HepG2 (cell line): ENCODE measurements at regions not wholly inside any gene's neighbourhood (a gene's known extent, or its start where the extent isn't known, plus 50 kb on each side); places are given as distances from the start of the nearest gene placed in this dataset.

Experiments
- E2F1 ChIP-seq: sonication (generic); formaldehyde crosslinking; IDR thresholded peaks from 2 replicates; pipeline ENCODE4 v1.5.0; 2020; ENCODE audit warnings: missing genetic modification reagents
- EZH2 ChIP-seq: conservative IDR thresholded peaks from 2 replicates; pipeline ENCODE4 v1.6.1; 2012; ENCODE audit warnings: mild to moderate bottlenecking, low read depth, low read length, moderate library complexity
- KMT2A ChIP-seq: sonication (generic); formaldehyde crosslinking; IDR thresholded peaks from 2 replicates; pipeline ENCODE4 v1.4.0; 2020; ENCODE audit warnings: missing genetic modification reagents
- POLR2AphosphoS5 ChIP-seq: IDR thresholded peaks from 2 replicates; pipeline ENCODE4 v1.6.1; 2012; ENCODE audit warnings: low read depth, low read length
- RELA ChIP-seq: sonication (generic); formaldehyde crosslinking; IDR thresholded peaks from 2 replicates; pipeline ENCODE4 v1.4.0; 2020; ENCODE audit warnings: missing genetic modification reagents
- TAF1 ChIP-seq: sonication (generic); formaldehyde crosslinking; IDR thresholded peaks from 2 replicates; pipeline ENCODE4 v1.4.0; 2020; ENCODE audit warnings: missing genetic modification reagents
- ZBTB49 ChIP-seq: sonication (generic); formaldehyde crosslinking; IDR thresholded peaks from 2 replicates; pipeline ENCODE4 v1.4.0; 2020; ENCODE audit warnings: missing genetic modification reagents, borderline replicate concordance
- ZNF503 ChIP-seq: sonication (generic); formaldehyde crosslinking; IDR thresholded peaks from 2 replicates; pipeline ENCODE4 v1.4.0; 2020; ENCODE audit warnings: missing genetic modification reagents
- TF ChIP-seq, protein P1 (sequence below): sonication (generic); formaldehyde crosslinking; conservative IDR thresholded peaks from 2 replicates; pipeline ENCODE4 v1.5.0; 2020; ENCODE audit warnings: missing genetic modification reagents

DNA sequence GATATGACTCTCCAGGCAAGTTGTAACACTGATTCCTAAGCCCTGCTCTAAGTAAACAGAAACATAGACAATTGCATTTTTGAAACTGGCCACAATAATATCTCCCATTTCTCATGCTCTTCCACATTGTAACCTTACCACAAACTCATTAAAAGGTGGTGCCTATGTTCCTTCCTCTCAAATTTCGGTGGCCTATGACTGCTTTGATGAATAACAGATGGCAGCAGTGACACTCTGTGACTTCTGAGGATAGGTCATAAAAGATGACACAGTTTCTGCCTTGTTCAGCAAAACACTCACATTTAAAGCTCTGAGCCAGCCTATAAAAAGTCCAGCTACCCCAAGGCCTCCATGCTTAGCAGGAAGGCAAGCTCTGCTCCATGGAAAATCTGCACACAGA is 195.2 kb downstream of the EFHB start:
- TF ChIP-seq KMT2A (CRISPR knock-in tag) (no peak), RELA (CRISPR knock-in tag) (no peak), POLR2AphosphoS5 (no peak), ZBTB49 (CRISPR knock-in tag) (no peak), TAF1 (no peak), E2F1 (CRISPR knock-in tag) (no peak), ZNF503 (no peak), EZH2 (no peak)
- TF ChIP-seq, protein P1, sequence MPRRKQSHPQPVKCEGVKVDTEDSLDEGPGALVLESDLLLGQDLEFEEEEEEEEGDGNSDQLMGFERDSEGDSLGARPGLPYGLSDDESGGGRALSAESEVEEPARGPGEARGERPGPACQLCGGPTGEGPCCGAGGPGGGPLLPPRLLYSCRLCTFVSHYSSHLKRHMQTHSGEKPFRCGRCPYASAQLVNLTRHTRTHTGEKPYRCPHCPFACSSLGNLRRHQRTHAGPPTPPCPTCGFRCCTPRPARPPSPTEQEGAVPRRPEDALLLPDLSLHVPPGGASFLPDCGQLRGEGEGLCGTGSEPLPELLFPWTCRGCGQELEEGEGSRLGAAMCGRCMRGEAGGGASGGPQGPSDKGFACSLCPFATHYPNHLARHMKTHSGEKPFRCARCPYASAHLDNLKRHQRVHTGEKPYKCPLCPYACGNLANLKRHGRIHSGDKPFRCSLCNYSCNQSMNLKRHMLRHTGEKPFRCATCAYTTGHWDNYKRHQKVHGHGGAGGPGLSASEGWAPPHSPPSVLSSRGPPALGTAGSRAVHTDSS: no peak
